ENCODE measurements at regions not wholly inside any gene's neighbourhood (a gene's known extent, or its start where the extent isn't known, plus 50 kb on each side); places are given as distances from the start of the nearest gene placed in this dataset.

- TF ChIP-seq CTCF (IDR thresholded peaks at IDR 0.05; ENCODE audit: poor library complexity) (no peak), EZH2 (IDR thresholded peaks at IDR 0.05; ENCODE audit: borderline replicate concordance) (no peak), EZH2phosphoT487 (IDR thresholded peaks at IDR 0.05; ENCODE audit: low read depth, severe bottlenecking, unreplicated experiment) (no peak)
Measured at GRCh38 chr6:91976797-91977196, 1389.9 kb upstream of the MAP3K7 start.

All from hepatocyte (in vitro differentiated cells).